Hypothalamus (tissue), 51 donors: ENCODE measurements at regions not wholly inside any gene's neighbourhood (a gene's known extent, or its start where the extent isn't known, plus 50 kb on each side); places are given as distances from the start of the nearest gene placed in this dataset.

Experiments
- DNase-seq, 51 donors: peaks; one replicate each; lab custom pipeline; 2025; lab: John Stamatoyannopoulos, UW

- no peak for DNase-seq
Observed at GRCh38 chr12:93042283-93042682, 113.2 kb upstream of the EEA1 start.

GRCh38 chr12:93042684-93043083 lies 113.6 kb upstream of the EEA1 start:
- DNase-seq = no peak

- DNase-seq = no peak
Observed at GRCh38 chr12:93043192-93043876, 114.2 kb upstream of the EEA1 start.

- no peak for DNase-seq
Observed at GRCh38 chr12:93043877-93044209, 114.7 kb upstream of the EEA1 start.

GRCh38 chr12:93047118-93047517 lies 118.0 kb upstream of the EEA1 start:
- no peak for DNase-seq

GRCh38 chr12:93048656-93049055 lies 119.6 kb upstream of the EEA1 start:
- DNase-seq = no peak

GRCh38 chr12:93050026-93050747 lies 121.1 kb upstream of the EEA1 start:
- DNase-seq = no peak

- no peak for DNase-seq
Observed at GRCh38 chr12:93050748-93051081, 121.6 kb upstream of the EEA1 start.

- DNase-seq = no peak
Observed at GRCh38 chr12:93054021-93054420, 124.9 kb upstream of the EEA1 start.

- DNase-seq = no peak
Observed at GRCh38 chr12:93055221-93055620, 126.1 kb upstream of the EEA1 start.

GRCh38 chr12:93056971-93057535 lies 128.0 kb upstream of the EEA1 start:
- no peak for DNase-seq

GRCh38 chr12:93058280-93058679 lies 129.2 kb upstream of the EEA1 start:
- DNase-seq = no peak

GRCh38 chr12:93059288-93059687 lies 130.2 kb upstream of the EEA1 start:
- DNase-seq = no peak

GRCh38 chr12:93059925-93060665 lies 131.0 kb upstream of the EEA1 start:
- no peak for DNase-seq

- peak in 5 of 51 donors; percentile 1 to 37 (median 10) for DNase-seq
Observed at GRCh38 chr12:93060666-93061472, 131.8 kb upstream of the EEA1 start.

- peak in 38 of 51 donors; percentile 1 to 78 (median 28) for DNase-seq
Observed at GRCh38 chr12:93061473-93062419, 132.7 kb upstream of the EEA1 start.

- DNase-seq = no peak
Observed at GRCh38 chr12:93065896-93066295, 136.8 kb upstream of the EEA1 start.

GRCh38 chr12:93072340-93072739 lies 143.2 kb upstream of the EEA1 start:
- no peak for DNase-seq

GRCh38 chr12:93073324-93073723 lies 144.2 kb upstream of the EEA1 start:
- DNase-seq = no peak

- DNase-seq = no peak
Observed at GRCh38 chr12:93078059-93078458, 149.0 kb upstream of the EEA1 start.
